SK-N-SH (cell line): ENCODE measurements at regions not wholly inside any gene's neighbourhood (a gene's known extent, or its start where the extent isn't known, plus 50 kb on each side); places are given as distances from the start of the nearest gene placed in this dataset.

Experiments
- CTCF ChIA-PET: fragments of 300-600, 350-600 bp; formaldehyde crosslinking; extraction: SDS; loops from one replicate; lab custom pipeline; 2021; lab: Yijun Ruan, JAX
- POLR2A ChIA-PET: fragments of 350-600 bp; sonication (Branson Sonifier 250); formaldehyde crosslinking; extraction: SDS; loops from one replicate; lab custom pipeline; 2020; ENCODE audit warnings: antibody characterized with exemption, inconsistent platforms; lab: Yijun Ruan, JAX
- DNase-seq: peaks from one replicate; pipeline ENCODE4 v3.0.0; 2012
- H2AFZ ChIP-seq: fragments of 200-600 bp; sonication (generic); 2 replicates; pipeline ENCODE4 v1.8.1; 2016; ENCODE audit warnings: antibody characterized with exemption, mild to moderate bottlenecking, low read depth
- H3F3A ChIP-seq: fragments of 200-600 bp; sonication (generic); replicated peaks from 2 replicates; pipeline ENCODE3; 2016; ENCODE audit warnings: antibody characterized with exemption, mild to moderate bottlenecking; ENCODE audit not compliant: insufficient read depth
- H3K27ac ChIP-seq, 2 experiments: fragments of 200-500 bp in 1 of 2; fragments of 200-600 bp in 1 of 2; sonication (Bioruptor generic) in 1 of 2; sonication (generic), shearing (Covaris generic) in 1 of 2; 2 replicates each; pipeline versions ENCODE4 v1.5.1 to v1.6.1; 2014 to 2016; ENCODE audit warnings: low read depth in 2 of 2, inconsistent platforms in 1 of 2, low read length in 1 of 2, mild to moderate bottlenecking in 1 of 2, mixed read lengths in 1 of 2
- H3K27me3 ChIP-seq: fragments of 200-600 bp; sonication (generic), shearing (Covaris generic); 2 replicates; pipeline ENCODE4 v1.6.1; 2016; ENCODE audit warnings: mixed run types; ENCODE audit not compliant: insufficient read depth
- H3K36me3 ChIP-seq, 2 experiments: fragments of 200-500 bp in 1 of 2; fragments of 200-600 bp in 1 of 2; sonication (Bioruptor generic) in 1 of 2; sonication (generic) in 1 of 2; replicated peaks in 1 of 2; 2 replicates each; pipeline versions ENCODE3 to v1.5.1; 2014 to 2016; ENCODE audit warnings: low read length in 1 of 2, mild to moderate bottlenecking in 1 of 2; ENCODE audit not compliant: insufficient read depth in 2 of 2, control insufficient read depth in 1 of 2
- H3K4me1 ChIP-seq, 2 experiments: fragments of 200-500 bp in 1 of 2; fragments of 200-600 bp in 1 of 2; sonication (Bioruptor generic) in 1 of 2; sonication (generic), shearing (Covaris generic) in 1 of 2; 2 replicates each; pipeline versions ENCODE4 v1.5.1 to v1.6.1; 2014 to 2016; ENCODE audit warnings: low read depth in 1 of 2, low read length in 1 of 2, mixed run types in 1 of 2; ENCODE audit not compliant: insufficient read depth in 2 of 2, control insufficient read depth in 1 of 2
- H3K4me2 ChIP-seq: fragments of 200-600 bp; sonication (generic), shearing (Covaris generic); 2 replicates; pipeline ENCODE4 v1.6.1; 2017; ENCODE audit warnings: mixed run types
- H3K4me3 ChIP-seq, 2 experiments: fragments of 200-500 bp in 1 of 2; fragments of 200-600 bp in 1 of 2; sonication (Bioruptor generic) in 1 of 2; sonication (generic), shearing (Covaris generic) in 1 of 2; 2 replicates each; pipeline versions ENCODE4 v1.5.1 to v1.8.1; 2014 to 2016; ENCODE audit warnings: low read depth in 2 of 2, inconsistent platforms in 1 of 2, low read length in 1 of 2, mild to moderate bottlenecking in 1 of 2, mixed read lengths in 1 of 2, moderate library complexity in 1 of 2
- H3K79me2 ChIP-seq: fragments of 200-600 bp; sonication (generic); 2 replicates; pipeline ENCODE4 v1.8.1; 2017; ENCODE audit warnings: mild to moderate bottlenecking; ENCODE audit not compliant: insufficient read depth
- H3K9ac ChIP-seq: fragments of 200-600 bp; sonication (generic); 2 replicates; pipeline ENCODE4 v1.6.1; 2017; ENCODE audit warnings: mixed run types
- H3K9me2 ChIP-seq: fragments of 200-600 bp; sonication (generic); 2 replicates; pipeline ENCODE4 v1.6.1; 2017; ENCODE audit warnings: mixed run types
- H3K9me3 ChIP-seq: fragments of 200-600 bp; sonication (generic); 2 replicates; pipeline ENCODE4 v1.6.1; 2017; ENCODE audit warnings: mixed run types, mild to moderate bottlenecking, moderate library complexity
- H4K20me1 ChIP-seq: fragments of 200-600 bp; sonication (generic); 2 replicates; pipeline ENCODE4 v1.6.1; 2017; ENCODE audit warnings: mild to moderate bottlenecking, mixed run types; ENCODE audit not compliant: insufficient read depth
- CHD2 ChIP-seq: fragments of 150-350 bp; IDR thresholded peaks from 2 replicates; pipeline ENCODE4 v1.6.1; 2018; ENCODE audit warnings: low read length; ENCODE audit not compliant: partially characterized antibody
- EP300 ChIP-seq, 2 experiments: IDR thresholded peaks; 2 replicates each; pipeline versions ENCODE4 v1.4.0 to v1.6.1; 2012; ENCODE audit warnings: borderline replicate concordance in 1 of 2, low read depth in 1 of 2, low read length in 1 of 2
- EZH2phosphoT487 ChIP-seq: fragments of 200-600 bp; sonication (generic); IDR thresholded peaks from 2 replicates; pipeline ENCODE4 v1.6.1; 2017; ENCODE audit warnings: low read depth, mixed run types, mild to moderate bottlenecking, antibody characterized with exemption, moderate library complexity, borderline replicate concordance
- FOSL2 ChIP-seq: IDR thresholded peaks from 2 replicates; pipeline ENCODE4 v1.4.0; 2012; ENCODE audit warnings: low read depth, mild to moderate bottlenecking, moderate library complexity, borderline replicate concordance
- FOXJ3 ChIP-seq: sonication (generic); formaldehyde crosslinking; IDR thresholded peaks from 2 replicates; pipeline ENCODE4 v1.5.1; 2020; ENCODE audit warnings: mild to moderate bottlenecking, missing genetic modification reagents
- IRF3 ChIP-seq: fragments of 150-350 bp; IDR thresholded peaks from 2 replicates; pipeline ENCODE4 v1.6.1; 2016; ENCODE audit warnings: mild to moderate bottlenecking, low read depth, low read length
- NFIC ChIP-seq: IDR thresholded peaks from 2 replicates; pipeline ENCODE4 v1.4.0; 2012; ENCODE audit warnings: borderline replicate concordance
- POLR2AphosphoS5 ChIP-seq: IDR thresholded peaks from 2 replicates; pipeline ENCODE4 v1.6.1; 2012; ENCODE audit warnings: low read depth, low read length
- SIN3A ChIP-seq: IDR thresholded peaks from 2 replicates; pipeline ENCODE4 v1.6.1; 2012; ENCODE audit warnings: low read depth, mild to moderate bottlenecking, low read length, moderate library complexity, borderline replicate concordance
- TAF1 ChIP-seq: IDR thresholded peaks from 2 replicates; pipeline ENCODE4 v1.6.1; 2012; ENCODE audit warnings: low read depth, mild to moderate bottlenecking, low read length, moderate library complexity, borderline replicate concordance
- TCF12 ChIP-seq: IDR thresholded peaks from 2 replicates; pipeline ENCODE4 v1.4.0; 2012
- WGBS: methylation state at CpG from one replicate; pipeline ENCODE4 v1.1.6; 2017; ENCODE audit warnings: low lambda C conversion rate; 5-methylcytosine and 5-hydroxymethylcytosine counted together
- TF ChIP-seq, protein P1 (sequence below): IDR thresholded peaks from 2 replicates; pipeline ENCODE4 v1.6.1; 2012; ENCODE audit warnings: mild to moderate bottlenecking, low read depth, low read length, moderate library complexity
- TF ChIP-seq, protein P2 (sequence below): IDR thresholded peaks from 2 replicates; pipeline ENCODE4 v1.4.0; 2012; ENCODE audit warnings: low read depth

DNA sequence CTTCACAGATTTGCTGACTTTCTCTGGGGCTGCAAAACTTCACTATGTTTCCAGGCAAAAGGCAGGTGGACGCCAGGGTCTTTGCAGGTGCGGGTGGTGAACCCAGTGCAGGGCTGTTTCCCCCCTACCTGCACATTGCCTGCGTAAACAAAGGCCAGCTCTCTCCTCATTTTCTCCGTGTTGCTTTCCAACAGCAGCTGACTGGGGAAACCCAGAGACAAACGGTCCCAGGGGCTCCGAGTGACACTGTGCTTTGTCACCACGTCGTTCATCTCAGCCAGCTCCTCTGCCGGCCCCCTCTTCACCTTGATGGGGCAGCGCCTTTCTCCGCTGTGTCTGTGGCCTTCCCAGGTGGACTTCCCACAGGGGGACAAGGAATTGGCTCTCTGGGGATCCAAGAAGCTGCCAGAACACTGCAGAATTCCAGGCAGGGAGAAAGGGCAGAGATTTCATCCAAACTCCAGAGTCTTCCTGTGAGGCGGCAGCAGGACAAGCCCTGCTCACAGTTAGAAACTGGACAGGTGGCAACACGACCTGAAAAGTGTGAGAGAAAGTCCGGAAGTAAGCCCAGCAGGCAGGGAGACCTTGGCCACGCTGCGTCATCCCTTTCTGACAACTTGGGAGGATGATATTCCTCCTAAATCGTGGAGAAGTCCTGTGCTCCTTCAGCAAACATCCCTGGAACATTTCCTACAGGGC, 1493.7 kb downstream of the TBC1D22A start (continued):
- TF ChIP-seq, protein P1, sequence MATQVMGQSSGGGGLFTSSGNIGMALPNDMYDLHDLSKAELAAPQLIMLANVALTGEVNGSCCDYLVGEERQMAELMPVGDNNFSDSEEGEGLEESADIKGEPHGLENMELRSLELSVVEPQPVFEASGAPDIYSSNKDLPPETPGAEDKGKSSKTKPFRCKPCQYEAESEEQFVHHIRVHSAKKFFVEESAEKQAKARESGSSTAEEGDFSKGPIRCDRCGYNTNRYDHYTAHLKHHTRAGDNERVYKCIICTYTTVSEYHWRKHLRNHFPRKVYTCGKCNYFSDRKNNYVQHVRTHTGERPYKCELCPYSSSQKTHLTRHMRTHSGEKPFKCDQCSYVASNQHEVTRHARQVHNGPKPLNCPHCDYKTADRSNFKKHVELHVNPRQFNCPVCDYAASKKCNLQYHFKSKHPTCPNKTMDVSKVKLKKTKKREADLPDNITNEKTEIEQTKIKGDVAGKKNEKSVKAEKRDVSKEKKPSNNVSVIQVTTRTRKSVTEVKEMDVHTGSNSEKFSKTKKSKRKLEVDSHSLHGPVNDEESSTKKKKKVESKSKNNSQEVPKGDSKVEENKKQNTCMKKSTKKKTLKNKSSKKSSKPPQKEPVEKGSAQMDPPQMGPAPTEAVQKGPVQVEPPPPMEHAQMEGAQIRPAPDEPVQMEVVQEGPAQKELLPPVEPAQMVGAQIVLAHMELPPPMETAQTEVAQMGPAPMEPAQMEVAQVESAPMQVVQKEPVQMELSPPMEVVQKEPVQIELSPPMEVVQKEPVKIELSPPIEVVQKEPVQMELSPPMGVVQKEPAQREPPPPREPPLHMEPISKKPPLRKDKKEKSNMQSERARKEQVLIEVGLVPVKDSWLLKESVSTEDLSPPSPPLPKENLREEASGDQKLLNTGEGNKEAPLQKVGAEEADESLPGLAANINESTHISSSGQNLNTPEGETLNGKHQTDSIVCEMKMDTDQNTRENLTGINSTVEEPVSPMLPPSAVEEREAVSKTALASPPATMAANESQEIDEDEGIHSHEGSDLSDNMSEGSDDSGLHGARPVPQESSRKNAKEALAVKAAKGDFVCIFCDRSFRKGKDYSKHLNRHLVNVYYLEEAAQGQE: no peak

DNA sequence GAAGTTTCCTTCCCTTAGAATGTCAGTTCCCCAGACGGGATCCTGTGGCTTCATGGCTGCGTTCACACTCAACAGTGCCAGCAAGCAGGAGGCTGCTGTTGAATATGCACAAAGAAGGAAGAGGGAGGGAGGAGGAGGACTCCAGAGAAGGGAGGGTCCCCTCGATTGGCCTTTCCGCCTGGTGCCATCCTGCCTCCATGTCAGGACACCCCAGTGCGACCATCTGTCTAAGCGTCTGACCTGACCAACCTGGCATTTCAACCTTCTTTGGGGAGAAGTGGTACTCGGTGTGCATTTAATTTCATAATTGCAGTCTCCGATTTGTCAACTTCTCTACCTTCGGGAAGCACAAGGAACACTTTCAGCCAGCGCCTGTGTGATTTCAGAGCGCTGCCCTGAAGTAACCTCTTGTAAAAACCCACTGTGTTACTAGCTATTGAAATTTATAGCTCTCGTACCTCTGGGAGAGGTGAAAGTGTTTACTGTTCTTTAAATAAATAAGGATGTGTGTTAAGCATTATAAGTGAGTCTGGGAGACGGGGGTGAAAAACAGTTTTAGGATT, 1491.9 kb downstream of the TBC1D22A start:
- H3K9me3 ChIP-seq: no peaks in the 10 kb centered on the region
- no peaks in the 10 kb centered on the region for H4K20me1 ChIP-seq
- no peaks in the 10 kb centered on the region for H3F3A ChIP-seq
- H2AFZ ChIP-seq: no peak overlapping the region
- no peak for TF ChIP-seq FOSL2
- TF ChIP-seq POLR2AphosphoS5: no peak
- no peak for TF ChIP-seq TCF12
- no peak for TF ChIP-seq TAF1
- TF ChIP-seq EZH2phosphoT487: no peak
- no peak for DNase-seq
- H3K4me1 ChIP-seq: no peaks in the 10 kb centered on the region
- H3K9ac ChIP-seq: no peak overlapping the region
- H3K79me2 ChIP-seq: no peaks in the 10 kb centered on the region
- H3K4me2 ChIP-seq: no peak overlapping the region
- no peaks in the 10 kb centered on the region for H3K36me3 ChIP-seq
- no peak overlapping the region for H3K4me3 ChIP-seq
- WGBS: 2% methylated on average over 13 of the region's 13 CpGs
- no peak overlapping the region for H3K27ac ChIP-seq
- H3K9me2 ChIP-seq: no peaks in the 10 kb centered on the region
- ChIA-PET POLR2A (no interaction called here), CTCF (no interaction called here)
- H3K27me3 ChIP-seq: peaks cover 25% of the 10 kb centered on the region; the same call in 1 of the 2 replicates

DNA sequence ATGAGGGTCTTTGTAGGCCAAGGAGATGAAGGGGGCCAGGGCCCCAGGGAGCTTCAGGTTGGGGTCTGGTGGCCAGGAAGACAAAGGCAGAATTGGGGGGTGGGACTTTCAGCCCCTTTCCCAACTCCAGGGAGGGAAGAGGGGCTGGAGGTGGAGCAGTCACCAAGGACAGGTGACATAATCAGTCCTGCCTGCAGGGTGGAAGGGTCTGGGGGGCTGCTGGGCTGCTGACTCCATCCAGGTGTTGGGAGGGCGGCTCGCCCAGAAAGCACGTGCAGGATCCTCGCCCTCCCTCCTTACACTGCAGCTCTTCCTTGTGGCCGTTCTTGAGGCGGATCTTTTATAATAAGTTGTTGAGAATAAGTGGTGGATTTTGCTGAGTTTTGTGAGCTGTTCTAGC, 1491.1 kb downstream of the TBC1D22A start:
- no peak for DNase-seq
- H2AFZ ChIP-seq: no peak overlapping the region
- POLR2A ChIA-PET: no interaction called here
- no peaks in the 10 kb centered on the region for H3K9me2 ChIP-seq
- CTCF ChIA-PET: no interaction called here
- no peak overlapping the region for H3K27ac ChIP-seq
- no peaks in the 10 kb centered on the region for H3K4me1 ChIP-seq
- 32% methylated on average over 5 of the region's 6 CpGs for WGBS
- no peak for TF ChIP-seq CHD2
- TF ChIP-seq, protein P2, sequence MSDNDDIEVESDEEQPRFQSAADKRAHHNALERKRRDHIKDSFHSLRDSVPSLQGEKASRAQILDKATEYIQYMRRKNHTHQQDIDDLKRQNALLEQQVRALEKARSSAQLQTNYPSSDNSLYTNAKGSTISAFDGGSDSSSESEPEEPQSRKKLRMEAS: no peak
- TF ChIP-seq POLR2AphosphoS5: no peak
- no peak for TF ChIP-seq IRF3
- TF ChIP-seq NFIC: no peak
- TF ChIP-seq SIN3A: no peak
- no peak for TF ChIP-seq EP300 (IDR thresholded peaks at IDR 0.05; ENCODE audit: borderline replicate concordance in 1 of 2, low read depth in 1 of 2, low read length in 1 of 2)
- no peak for TF ChIP-seq FOXJ3 (CRISPR knock-in tag)
- H4K20me1 ChIP-seq: no peaks in the 10 kb centered on the region
- no peaks in the 10 kb centered on the region for H3K36me3 ChIP-seq
- no peaks in the 10 kb centered on the region for H3K79me2 ChIP-seq
- H3K27me3 ChIP-seq: peaks cover 18% of the 10 kb centered on the region; the same call in 1 of the 2 replicates
- no peak overlapping the region for H3K9ac ChIP-seq
- H3K9me3 ChIP-seq: no peaks in the 10 kb centered on the region
- H3K4me3 ChIP-seq: no peak overlapping the region
- no peaks in the 10 kb centered on the region for H3F3A ChIP-seq
- H3K4me2 ChIP-seq: no peak overlapping the region
